ENCODE measurements at regions not wholly inside any gene's neighbourhood (a gene's known extent, or its start where the extent isn't known, plus 50 kb on each side); places are given as distances from the start of the nearest gene placed in this dataset.
A peak's percentile ranks its signal among the peaks of the same experiment; 100 is the strongest.
"Not testable (repeated sequence)": the region's sequence is repeated elsewhere in the genome, so short reads cannot be mapped to it uniquely, and the experiment has no call there.

- DNase-seq (ENCODE audit: low read depth), result no peak
Observed at GRCh38 chr7:65453341-65454030, 79.8 kb downstream of the ZNF92 start.

GRCh38 chr7:65454469-65454868 is 80.8 kb downstream of the ZNF92 start:
- no peak for DNase-seq (ENCODE audit: low read depth)

- DNase-seq (ENCODE audit: low read depth), result not testable (repeated sequence)
Observed at GRCh38 chr7:65455050-65455449, 81.4 kb downstream of the ZNF92 start.

DNA sequence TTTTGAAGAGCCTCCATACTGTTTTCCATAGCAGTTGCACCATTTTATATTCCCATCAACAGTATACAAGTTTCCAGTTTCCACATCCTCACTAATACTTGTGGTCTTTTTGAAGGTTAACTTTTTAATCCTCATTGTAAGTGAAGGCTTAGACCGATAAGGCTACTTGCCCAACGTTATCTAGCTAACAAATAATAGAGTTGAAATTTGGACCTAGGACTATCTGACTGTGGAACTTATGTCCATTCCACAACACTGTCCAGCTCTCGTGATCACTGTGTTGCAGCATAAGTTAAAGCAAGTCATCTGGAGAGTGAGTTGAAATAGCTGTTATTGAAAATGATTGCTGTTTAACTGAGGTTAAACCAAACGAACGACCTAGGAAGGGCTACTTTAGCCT is 84.0 kb downstream of the ZNF92 start:
- no peak for DNase-seq (ENCODE audit: low read depth)

DNA sequence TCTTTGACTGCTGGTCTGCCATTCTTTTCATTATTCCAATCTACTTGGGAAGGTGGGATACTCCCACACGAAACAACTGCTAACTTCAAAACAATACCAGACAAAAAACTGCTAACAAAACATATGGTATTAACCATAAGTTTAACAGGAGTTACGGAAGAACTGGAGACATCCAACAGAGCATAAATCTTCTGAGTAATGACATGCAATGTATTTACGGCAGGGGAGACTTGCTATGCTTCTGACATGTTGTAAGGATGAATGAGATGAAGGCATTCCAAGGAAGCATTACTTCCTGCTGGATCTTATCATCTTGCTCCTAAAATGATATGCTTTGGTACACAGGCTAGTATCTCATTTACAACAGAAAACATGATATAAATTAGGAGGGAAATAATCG is 85.8 kb downstream of the ZNF92 start:
- DNase-seq (ENCODE audit: low read depth), result no peak

GRCh38 chr7:65462148-65462716 is 88.6 kb downstream of the ZNF92 start:
- DNase-seq (ENCODE audit: low read depth), result no peak

DNA sequence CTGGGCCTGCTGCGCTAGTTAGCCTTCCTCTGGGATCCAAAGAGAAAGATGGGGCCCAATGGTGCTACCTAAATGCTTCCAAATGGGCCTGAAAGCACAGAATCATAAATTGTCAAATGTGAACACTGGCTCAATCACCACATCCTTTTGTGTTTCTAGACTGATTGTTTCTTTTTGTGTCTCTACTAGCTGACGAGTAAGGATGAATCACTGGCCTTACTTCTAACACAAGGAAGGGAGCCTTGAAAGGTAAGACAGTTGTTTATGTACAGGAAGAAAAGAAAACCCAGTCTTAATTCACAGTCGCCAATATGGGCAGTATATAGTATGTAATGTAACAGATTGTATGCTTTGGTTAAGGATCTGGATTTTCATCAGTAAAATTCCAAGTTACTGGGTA is 89.5 kb downstream of the ZNF92 start:
- DNase-seq (ENCODE audit: low read depth), result no peak

GRCh38 chr7:65469919-65470558 is 96.4 kb downstream of the ZNF92 start:
- not testable (repeated sequence) for DNase-seq (ENCODE audit: low read depth)

DNA sequence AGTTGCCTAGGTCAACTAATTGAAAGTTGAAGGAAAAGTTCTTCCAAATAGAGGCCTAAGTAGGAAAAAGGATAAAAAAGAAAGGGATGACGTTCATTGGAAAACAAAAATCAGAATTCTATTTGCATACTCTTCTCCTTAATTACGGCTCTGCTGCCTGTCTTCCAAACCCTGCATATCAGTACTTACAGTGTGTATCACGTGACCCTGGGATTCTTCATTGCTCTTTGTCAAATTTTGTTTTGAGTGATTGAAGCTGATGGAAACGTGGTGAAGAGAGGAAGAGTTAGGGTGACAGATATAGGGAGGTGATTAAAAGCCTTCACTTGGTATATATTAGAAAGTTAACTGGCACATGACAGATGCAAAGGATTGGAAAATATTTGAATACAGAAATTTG is 97.9 kb downstream of the ZNF92 start:
- no peak for DNase-seq (ENCODE audit: low read depth)

DNA sequence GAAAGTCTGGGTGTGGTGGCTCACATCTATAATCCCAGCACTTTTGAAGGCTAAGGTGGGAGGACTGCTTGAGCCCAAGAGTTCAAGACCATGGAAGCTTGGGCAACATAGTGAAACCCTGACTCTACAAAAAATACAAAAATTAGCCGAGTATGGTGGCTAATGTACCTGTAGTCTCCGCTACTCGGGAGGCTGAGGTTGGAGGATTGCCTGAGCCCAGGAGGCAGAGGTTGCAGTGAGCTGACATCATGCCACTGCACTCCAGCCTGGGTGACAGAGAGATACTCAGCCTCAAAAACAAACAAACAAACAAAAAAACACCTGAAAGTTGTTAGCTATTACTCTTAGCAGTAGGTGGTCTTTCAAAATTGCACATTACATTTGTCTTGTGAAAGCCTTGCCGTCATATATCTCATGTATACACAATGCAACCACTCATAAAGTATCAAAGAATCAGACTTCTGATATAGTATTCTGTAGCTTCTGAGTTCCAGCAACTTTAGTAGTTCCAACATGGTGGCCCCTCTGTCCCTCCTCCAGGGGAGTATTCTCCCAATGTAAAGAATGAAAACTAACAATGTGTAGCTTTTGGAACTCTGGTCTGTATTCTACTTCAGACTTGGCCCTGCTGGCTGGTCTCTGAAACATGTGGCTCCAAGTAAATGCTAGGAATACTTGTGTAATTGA is 101.5 kb downstream of the ZNF92 start:
- DNase-seq (ENCODE audit: low read depth), result no peak

- DNase-seq (ENCODE audit: low read depth), result peak; percentile 15
Observed at GRCh38 chr7:65475734-65476319, 102.2 kb downstream of the ZNF92 start.

DNA sequence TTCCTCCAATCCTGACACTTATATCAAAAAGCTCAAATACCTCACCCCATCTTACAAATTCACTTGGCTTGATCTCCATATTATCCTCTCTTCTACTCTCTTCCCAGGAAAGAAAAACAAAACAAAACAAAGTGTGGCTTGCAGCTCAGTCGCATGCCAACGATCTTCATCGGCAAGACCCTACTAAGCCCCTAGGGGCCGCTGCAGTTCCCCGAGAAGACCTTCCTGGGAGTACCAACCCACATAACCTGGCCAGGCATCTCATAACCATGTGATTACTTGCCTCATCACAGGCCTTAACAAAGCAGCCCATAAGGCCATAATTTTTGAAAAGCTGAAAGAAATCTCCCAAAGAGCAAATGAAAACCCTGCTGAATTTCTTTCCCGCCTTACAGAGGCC is 103.7 kb downstream of the ZNF92 start:
- no peak for DNase-seq (ENCODE audit: low read depth)

- DNase-seq (ENCODE audit: low read depth), result no peak
Observed at GRCh38 chr7:65489260-65489767, 115.7 kb downstream of the ZNF92 start.

GRCh38 chr7:65496697-65497096 is 123.0 kb downstream of the ZNF92 start:
- not testable (repeated sequence) for DNase-seq (ENCODE audit: low read depth)

GRCh38 chr7:65503434-65504152 is 129.9 kb downstream of the ZNF92 start:
- DNase-seq (ENCODE audit: low read depth), result no peak

DNA sequence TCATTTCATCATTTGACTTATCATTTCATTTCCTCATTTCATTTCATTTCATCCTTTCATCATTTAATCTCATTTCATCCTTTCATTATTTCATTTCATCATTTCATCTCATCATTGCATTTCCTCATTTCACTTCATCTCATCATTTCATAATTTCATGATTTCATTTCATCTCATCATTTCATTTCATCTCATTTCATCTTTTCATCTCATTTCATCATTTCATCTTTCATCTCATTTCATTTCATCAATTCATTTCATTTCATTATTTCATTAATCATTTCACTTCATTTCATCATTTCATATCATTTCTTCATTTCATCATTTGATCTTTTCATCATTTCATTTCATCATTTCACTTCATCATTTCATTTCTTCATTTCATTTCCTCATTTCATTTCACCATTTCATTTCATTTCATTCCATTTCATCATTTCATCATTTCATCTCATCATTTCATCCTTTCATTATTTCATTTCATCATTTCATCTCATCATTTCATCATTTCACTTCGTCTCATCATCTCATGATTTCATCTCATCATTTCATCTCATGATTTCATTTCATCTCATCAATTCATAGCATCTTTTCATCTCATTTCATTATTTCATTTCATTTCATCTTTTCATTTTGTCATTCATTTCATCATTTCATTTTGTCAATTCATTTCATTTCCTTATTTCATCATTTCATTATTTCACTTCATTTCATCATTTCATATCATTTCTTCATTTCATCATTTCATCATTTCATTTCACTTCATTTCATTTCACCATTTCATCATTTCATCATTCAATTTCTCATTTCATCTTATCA is 131.1 kb downstream of the ZNF92 start:
- not testable (repeated sequence) for DNase-seq (ENCODE audit: low read depth)

DNA sequence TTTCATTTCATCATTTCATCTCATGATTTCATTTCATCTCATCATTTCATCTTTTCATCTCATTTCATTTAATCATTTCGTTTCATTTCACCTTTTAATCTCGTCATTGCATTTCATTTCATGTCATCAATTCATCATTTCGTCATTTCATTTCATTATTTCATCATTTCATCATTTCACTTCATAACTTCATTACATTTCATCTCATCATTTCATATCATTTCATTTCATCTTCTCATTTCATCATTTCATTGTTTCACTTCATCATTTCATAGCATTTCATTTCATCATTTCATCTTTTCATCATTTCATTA is 131.6 kb downstream of the ZNF92 start:
- not testable (repeated sequence) for DNase-seq (ENCODE audit: low read depth)

- DNase-seq (ENCODE audit: low read depth), result not testable (repeated sequence)
Observed at GRCh38 chr7:65508581-65509367, 135.1 kb downstream of the ZNF92 start.

GRCh38 chr7:65509368-65510186 is 135.9 kb downstream of the ZNF92 start:
- DNase-seq (ENCODE audit: low read depth), result no peak
